ENCODE measurements at regions not wholly inside any gene's neighbourhood (a gene's known extent, or its start where the extent isn't known, plus 50 kb on each side); places are given as distances from the start of the nearest gene placed in this dataset.
"Not testable (repeated sequence)": the region's sequence is repeated elsewhere in the genome, so short reads cannot be mapped to it uniquely, and the experiment has no call there.

- DNase-seq (ENCODE audit: extremely low read depth, insufficient read length) = no peak
- no peak for TF ChIP-seq CTCF (IDR thresholded peaks at IDR 0.05; ENCODE audit: insufficient read depth, low read length, poor library complexity, severe bottlenecking)
- Histone ChIP-seq H3K36me3 (ENCODE audit: control insufficient read depth, insufficient read depth, low read length) (no peaks in the 10 kb centered on the region), H3K27me3 (replicated peaks; ENCODE audit: control insufficient read depth, insufficient read depth, low read length) (no peaks in the 10 kb centered on the region), H3K4me3 (replicated peaks; ENCODE audit: low read depth, low read length) (no peak overlapping the region)
Observed at GRCh38 chr2:238523158-238524110, 96.7 kb downstream of the ASB1 start.

- H3K36me3 ChIP-seq (ENCODE audit: control insufficient read depth, insufficient read depth, low read length) = no peaks in the 10 kb centered on the region
- DNase-seq (ENCODE audit: extremely low read depth, insufficient read length) = no peak
- H3K4me3 ChIP-seq (replicated peaks; ENCODE audit: low read depth, low read length) = no peak overlapping the region
- no peaks in the 10 kb centered on the region for H3K27me3 ChIP-seq (replicated peaks; ENCODE audit: control insufficient read depth, insufficient read depth, low read length)
- no peak for TF ChIP-seq CTCF (IDR thresholded peaks at IDR 0.05; ENCODE audit: insufficient read depth, low read length, poor library complexity, severe bottlenecking)
Observed at GRCh38 chr2:238524426-238524983, 97.8 kb downstream of the ASB1 start.

- no peak overlapping the region for H3K4me3 ChIP-seq (replicated peaks; ENCODE audit: low read depth, low read length)
- no peak for DNase-seq (ENCODE audit: extremely low read depth, insufficient read length)
- no peak for TF ChIP-seq CTCF (IDR thresholded peaks at IDR 0.05; ENCODE audit: insufficient read depth, low read length, poor library complexity, severe bottlenecking)
- no peaks in the 10 kb centered on the region for H3K27me3 ChIP-seq (replicated peaks; ENCODE audit: control insufficient read depth, insufficient read depth, low read length)
- no peaks in the 10 kb centered on the region for H3K36me3 ChIP-seq (ENCODE audit: control insufficient read depth, insufficient read depth, low read length)
Observed at GRCh38 chr2:238525990-238526389, 99.3 kb downstream of the ASB1 start.

GRCh38 chr2:238527565-238527964 is 100.8 kb downstream of the ASB1 start:
- no peak for DNase-seq (ENCODE audit: extremely low read depth, insufficient read length)
- H3K36me3 ChIP-seq (ENCODE audit: control insufficient read depth, insufficient read depth, low read length) = no peaks in the 10 kb centered on the region
- no peak overlapping the region for H3K4me3 ChIP-seq (replicated peaks; ENCODE audit: low read depth, low read length)
- no peak for TF ChIP-seq CTCF (IDR thresholded peaks at IDR 0.05; ENCODE audit: insufficient read depth, low read length, poor library complexity, severe bottlenecking)
- H3K27me3 ChIP-seq (replicated peaks; ENCODE audit: control insufficient read depth, insufficient read depth, low read length) = no peaks in the 10 kb centered on the region

- no peak overlapping the region for H3K4me3 ChIP-seq (replicated peaks; ENCODE audit: low read depth, low read length)
- no peak for DNase-seq (ENCODE audit: extremely low read depth, insufficient read length)
- H3K36me3 ChIP-seq (ENCODE audit: control insufficient read depth, insufficient read depth, low read length) = no peaks in the 10 kb centered on the region
- TF ChIP-seq CTCF (IDR thresholded peaks at IDR 0.05; ENCODE audit: insufficient read depth, low read length, poor library complexity, severe bottlenecking) = no peak
- no peaks in the 10 kb centered on the region for H3K27me3 ChIP-seq (replicated peaks; ENCODE audit: control insufficient read depth, insufficient read depth, low read length)
Observed at GRCh38 chr2:238528953-238529781, 102.4 kb downstream of the ASB1 start.

- not testable (repeated sequence) for H3K27me3 ChIP-seq (replicated peaks; ENCODE audit: control insufficient read depth, insufficient read depth, low read length); H3K4me3 ChIP-seq (replicated peaks; ENCODE audit: low read depth, low read length); H3K36me3 ChIP-seq (ENCODE audit: control insufficient read depth, insufficient read depth, low read length); DNase-seq (ENCODE audit: extremely low read depth, insufficient read length)
Observed at GRCh38 chr2:238531017-238531645, 104.4 kb downstream of the ASB1 start.

- not testable (repeated sequence) for H3K27me3 ChIP-seq (replicated peaks; ENCODE audit: control insufficient read depth, insufficient read depth, low read length); DNase-seq (ENCODE audit: extremely low read depth, insufficient read length); H3K36me3 ChIP-seq (ENCODE audit: control insufficient read depth, insufficient read depth, low read length); H3K4me3 ChIP-seq (replicated peaks; ENCODE audit: low read depth, low read length)
Observed at GRCh38 chr2:238543732-238544131, 117.0 kb downstream of the ASB1 start.

Measured in GM06990 (cell line).